ENCODE measurements at regions not wholly inside any gene's neighbourhood (a gene's known extent, or its start where the extent isn't known, plus 50 kb on each side); places are given as distances from the start of the nearest gene placed in this dataset.

DNA sequence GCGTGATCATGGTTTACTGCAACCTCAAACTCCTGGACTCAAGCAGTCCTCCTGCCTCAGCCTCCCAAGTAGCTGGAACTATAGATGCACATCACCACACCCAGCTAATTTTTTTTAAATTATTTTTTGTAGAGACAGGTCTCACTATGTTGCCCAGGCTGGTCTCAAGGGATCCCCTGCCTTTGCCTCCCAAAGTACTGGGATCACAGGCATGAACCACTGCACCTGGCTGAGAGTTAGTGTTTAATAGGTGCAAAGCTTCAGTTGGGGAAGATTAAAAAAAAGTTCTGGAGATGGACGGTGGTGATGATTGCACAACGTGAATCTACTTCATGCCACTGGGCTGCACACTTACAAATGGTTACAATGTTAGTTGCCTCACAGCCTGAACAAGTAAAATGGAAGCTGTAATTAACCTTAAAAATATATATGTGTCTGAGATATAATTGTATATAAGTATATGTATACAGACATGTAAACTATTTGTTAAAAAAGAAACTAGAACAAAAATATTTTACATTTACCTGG lies 106.4 kb upstream of the ZNF438 start:
- FAIRE-seq (no peak), DNase-seq (ENCODE audit: low read depth, low spot score) (no peak)
- Histone ChIP-seq H2AFZ (ENCODE audit: low read depth, low read length) (no peak overlapping the region), H3K4me3 (replicated peaks in 1 of 3; ENCODE audit: insufficient read depth in 1 of 3, low read depth in 1 of 3, low read length in 3 of 3) (no peak overlapping the region), H3K79me2 (ENCODE audit: control insufficient read depth, insufficient read depth, low read length) (no peaks in the 10 kb centered on the region), H3K27ac (ENCODE audit: insufficient read depth, low read depth, low read length) (no peak overlapping the region), H3K36me3 (ENCODE audit: control insufficient read depth in 2 of 2, extremely low read depth in 1 of 2, insufficient read depth in 2 of 2, low read length in 2 of 2) (no peaks in the 10 kb centered on the region), H3K9me1 (replicated peaks; ENCODE audit: control insufficient read depth, extremely low read depth, insufficient read depth, low read length) (no peaks in the 10 kb centered on the region), H4K20me1 (replicated peaks; ENCODE audit: control insufficient read depth, extremely low read depth, insufficient read depth, low read length) (no peaks in the 10 kb centered on the region), H3K9ac (replicated peaks; ENCODE audit: extremely low read depth, insufficient read depth, low read length) (no peak overlapping the region), H3K27me3 (ENCODE audit: control insufficient read depth in 2 of 2, insufficient read depth in 2 of 2, low read length in 2 of 2) (no peaks in the 10 kb centered on the region), H3K4me2 (ENCODE audit: insufficient read depth, low read length) (no peak overlapping the region), H3K4me1 (ENCODE audit: control insufficient read depth, extremely low read depth, insufficient read depth, low read length) (peaks cover 20% of the 10 kb centered on the region), H3K9me3 (replicated peaks; ENCODE audit: control insufficient read depth, insufficient read depth, low read length) (no peaks in the 10 kb centered on the region)
- TF ChIP-seq GATA2 (IDR thresholded peaks at IDR 0.05; ENCODE audit: insufficient read depth, insufficient read length, low read depth, low read length) (no peak), POLR2A (IDR thresholded peaks at IDR 0.05; ENCODE audit: low read depth, low read length) (no peak), MYC (IDR thresholded peaks at IDR 0.05; ENCODE audit: low read depth, low read length) (no peak), JUN (IDR thresholded peaks at IDR 0.05; ENCODE audit: borderline replicate concordance, insufficient read depth, insufficient read length, low read depth) (no peak)
- intact Hi-C loops (cut with micrococcal nuclease) (loop anchor here (10.0 kb wide), 1 partner anchor 133 kb away; no protein-coding TSS in a partner anchor), dilution Hi-C loops (cut with MboI; ENCODE audit: extremely low pct_ligation_motif_present, low sequenced_read_pairs) (no loop called here)
- POLR2A ChIA-PET: no interaction called here
- CTCF ChIA-PET: interaction anchor here (1.2 to 1.5 kb wide), 3 partner anchors 9 to 724 kb away, joined by 3 read pairs; no protein-coding TSS in a partner anchor
- no TSS peak for BruUV-seq (replicated peaks)

- TF ChIP-seq EZH2 (IDR thresholded peaks at IDR 0.05; ENCODE audit: borderline replicate concordance, low read depth, low read length, severe bottlenecking): no peak
- TF ChIP-seq POLR2AphosphoS5 (IDR thresholded peaks at IDR 0.05; ENCODE audit: insufficient read depth, low read depth, low read length): no peak
- TF ChIP-seq, protein P1, sequence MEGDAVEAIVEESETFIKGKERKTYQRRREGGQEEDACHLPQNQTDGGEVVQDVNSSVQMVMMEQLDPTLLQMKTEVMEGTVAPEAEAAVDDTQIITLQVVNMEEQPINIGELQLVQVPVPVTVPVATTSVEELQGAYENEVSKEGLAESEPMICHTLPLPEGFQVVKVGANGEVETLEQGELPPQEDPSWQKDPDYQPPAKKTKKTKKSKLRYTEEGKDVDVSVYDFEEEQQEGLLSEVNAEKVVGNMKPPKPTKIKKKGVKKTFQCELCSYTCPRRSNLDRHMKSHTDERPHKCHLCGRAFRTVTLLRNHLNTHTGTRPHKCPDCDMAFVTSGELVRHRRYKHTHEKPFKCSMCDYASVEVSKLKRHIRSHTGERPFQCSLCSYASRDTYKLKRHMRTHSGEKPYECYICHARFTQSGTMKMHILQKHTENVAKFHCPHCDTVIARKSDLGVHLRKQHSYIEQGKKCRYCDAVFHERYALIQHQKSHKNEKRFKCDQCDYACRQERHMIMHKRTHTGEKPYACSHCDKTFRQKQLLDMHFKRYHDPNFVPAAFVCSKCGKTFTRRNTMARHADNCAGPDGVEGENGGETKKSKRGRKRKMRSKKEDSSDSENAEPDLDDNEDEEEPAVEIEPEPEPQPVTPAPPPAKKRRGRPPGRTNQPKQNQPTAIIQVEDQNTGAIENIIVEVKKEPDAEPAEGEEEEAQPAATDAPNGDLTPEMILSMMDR (IDR thresholded peaks at IDR 0.05; ENCODE audit: extremely low read depth in 1 of 2, insufficient read depth in 1 of 2, low read depth in 1 of 2, low read length in 2 of 2): no peak
- TF ChIP-seq MAX (IDR thresholded peaks at IDR 0.05; ENCODE audit: insufficient read depth, insufficient read length): no peak
- no peak for TF ChIP-seq POLR2A (IDR thresholded peaks at IDR 0.05; ENCODE audit: low read depth, low read length)
- no peak for TF ChIP-seq FOS (IDR thresholded peaks at IDR 0.05; ENCODE audit: borderline replicate concordance, insufficient read depth, low read length)
- no peak for TF ChIP-seq MYC (IDR thresholded peaks at IDR 0.05; ENCODE audit: low read depth, low read length)
- no peak for TF ChIP-seq JUN (IDR thresholded peaks at IDR 0.05; ENCODE audit: borderline replicate concordance, insufficient read depth, insufficient read length, low read depth)
- no peak for TF ChIP-seq GATA2 (IDR thresholded peaks at IDR 0.05; ENCODE audit: insufficient read depth, insufficient read length, low read depth, low read length)
- Histone ChIP-seq H3K4me1 (ENCODE audit: control insufficient read depth, extremely low read depth, insufficient read depth, low read length) (peaks cover 8% of the 10 kb centered on the region), H3K4me3 (replicated peaks in 1 of 3; ENCODE audit: insufficient read depth in 1 of 3, low read depth in 1 of 3, low read length in 3 of 3) (no peak overlapping the region), H3K36me3 (ENCODE audit: control insufficient read depth in 2 of 2, extremely low read depth in 1 of 2, insufficient read depth in 2 of 2, low read length in 2 of 2) (no peaks in the 10 kb centered on the region), H3K27ac (ENCODE audit: insufficient read depth, low read depth, low read length) (no peak overlapping the region), H3K9me3 (replicated peaks; ENCODE audit: control insufficient read depth, insufficient read depth, low read length) (no peaks in the 10 kb centered on the region), H2AFZ (ENCODE audit: low read depth, low read length) (no peak overlapping the region), H3K79me2 (ENCODE audit: control insufficient read depth, insufficient read depth, low read length) (no peaks in the 10 kb centered on the region), H3K27me3 (ENCODE audit: control insufficient read depth in 2 of 2, insufficient read depth in 2 of 2, low read length in 2 of 2) (no peaks in the 10 kb centered on the region), H3K9ac (replicated peaks; ENCODE audit: extremely low read depth, insufficient read depth, low read length) (no peak overlapping the region), H4K20me1 (replicated peaks; ENCODE audit: control insufficient read depth, extremely low read depth, insufficient read depth, low read length) (no peaks in the 10 kb centered on the region), H3K4me2 (ENCODE audit: insufficient read depth, low read length) (no peak overlapping the region), H3K9me1 (replicated peaks; ENCODE audit: control insufficient read depth, extremely low read depth, insufficient read depth, low read length) (no peaks in the 10 kb centered on the region)
- DNase-seq (ENCODE audit: low read depth, low spot score): no peak
- dilution Hi-C loops (cut with MboI; ENCODE audit: extremely low pct_ligation_motif_present, low sequenced_read_pairs) (no loop called here), intact Hi-C loops (cut with micrococcal nuclease) (loop anchor here (10.0 kb wide), 1 partner anchor 135 kb away; no protein-coding TSS in a partner anchor)
- no TSS peak for BruUV-seq (replicated peaks)
- CTCF ChIA-PET: no interaction called here
- FAIRE-seq: no peak
- POLR2A ChIA-PET: no interaction called here
These were observed 107.8 kb upstream of the ZNF438 start for GRCh38 chr10:31139497-31139896.
